ENCODE measurements at regions not wholly inside any gene's neighbourhood (a gene's known extent, or its start where the extent isn't known, plus 50 kb on each side); places are given as distances from the start of the nearest gene placed in this dataset.

DNA sequence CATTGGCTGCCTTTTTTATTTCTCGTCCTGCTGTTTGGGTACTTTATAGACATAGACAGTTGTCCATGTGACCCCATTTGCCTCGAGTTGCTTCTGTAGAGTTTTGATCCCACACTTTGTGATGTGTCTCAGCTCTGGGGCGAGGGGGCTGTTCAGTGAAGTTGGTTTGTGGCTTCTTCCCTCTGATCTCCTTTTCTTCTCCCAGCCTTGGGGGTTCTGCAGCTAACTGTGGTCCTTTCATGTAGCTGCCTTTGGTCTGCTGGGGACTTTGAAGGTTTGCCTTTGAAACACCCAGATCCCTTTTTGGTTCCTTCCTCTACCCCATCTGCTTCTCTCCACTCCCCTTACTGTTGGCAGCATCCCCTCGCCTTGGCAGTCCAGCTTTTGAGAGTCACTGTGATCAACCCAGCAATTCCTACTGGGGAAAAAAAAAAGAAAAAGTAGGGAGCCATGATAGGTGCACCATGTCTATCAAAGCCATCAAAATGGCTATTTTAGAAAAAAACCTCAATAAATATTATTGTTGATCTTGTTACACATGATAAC, 728.8 kb upstream of the RBFOX1 start:
- no peaks in the 10 kb centered on the region for H3K4me1 Mint-ChIP-seq
- H3K36me3 Mint-ChIP-seq: no peaks in the 10 kb centered on the region
- H3K27me3 Mint-ChIP-seq: no peaks in the 10 kb centered on the region
- peaks cover 2% of the 10 kb centered on the region for H3K9me3 Mint-ChIP-seq
- no peak overlapping the region for H3K27ac Mint-ChIP-seq
- CTCF ChIA-PET: no interaction called here
- H3K4me3 Mint-ChIP-seq: no peak overlapping the region
- DNase-seq: no peak

DNA sequence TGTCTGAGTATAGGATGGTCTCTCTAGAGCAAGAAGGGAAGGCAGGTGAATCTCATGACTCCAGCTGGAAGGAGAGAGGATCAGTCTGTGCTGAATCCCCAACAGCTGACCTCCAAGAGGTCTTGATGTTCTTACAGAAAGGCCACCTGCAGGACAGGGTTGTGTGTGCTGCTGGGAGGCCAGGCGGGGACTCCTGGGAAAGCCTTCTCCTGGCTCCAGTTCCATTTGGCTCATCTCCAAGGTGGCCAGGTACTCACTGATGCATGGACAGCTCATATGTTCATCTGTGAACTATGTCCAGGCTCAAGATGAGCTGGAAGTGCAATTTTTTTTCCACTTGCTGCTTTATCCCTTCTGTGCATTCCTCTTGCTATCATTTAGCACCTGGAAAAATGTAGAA, 730.2 kb upstream of the RBFOX1 start:
- Mint-ChIP-seq H3K27me3 (no peaks in the 10 kb centered on the region), H3K9me3 (no peaks in the 10 kb centered on the region), H3K4me3 (no peak overlapping the region), H3K27ac (no peak overlapping the region), H3K36me3 (no peaks in the 10 kb centered on the region), H3K4me1 (no peaks in the 10 kb centered on the region)
- CTCF ChIA-PET: no interaction called here
- no peak for DNase-seq

DNA sequence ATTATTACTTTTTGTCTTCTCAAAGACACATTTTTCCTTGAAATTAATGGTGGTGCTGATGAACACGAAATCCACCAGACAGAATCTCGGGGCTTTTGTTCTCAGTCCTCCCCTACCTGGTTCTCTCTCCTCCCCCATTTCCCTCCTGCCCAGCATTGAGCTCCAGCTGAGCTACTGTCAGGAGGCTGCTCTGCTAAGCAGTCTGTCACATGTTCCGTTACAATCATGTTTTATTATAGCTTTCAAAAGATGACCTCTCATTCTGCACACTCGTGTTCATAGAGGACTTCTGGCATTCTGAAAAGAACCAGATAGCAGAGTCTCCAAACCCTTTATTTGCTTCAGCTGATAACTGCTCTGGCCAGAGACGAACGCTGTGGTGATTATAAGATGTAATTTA, 732.5 kb upstream of the RBFOX1 start:
- no peak for DNase-seq
- H3K4me1 Mint-ChIP-seq: no peaks in the 10 kb centered on the region

DNA sequence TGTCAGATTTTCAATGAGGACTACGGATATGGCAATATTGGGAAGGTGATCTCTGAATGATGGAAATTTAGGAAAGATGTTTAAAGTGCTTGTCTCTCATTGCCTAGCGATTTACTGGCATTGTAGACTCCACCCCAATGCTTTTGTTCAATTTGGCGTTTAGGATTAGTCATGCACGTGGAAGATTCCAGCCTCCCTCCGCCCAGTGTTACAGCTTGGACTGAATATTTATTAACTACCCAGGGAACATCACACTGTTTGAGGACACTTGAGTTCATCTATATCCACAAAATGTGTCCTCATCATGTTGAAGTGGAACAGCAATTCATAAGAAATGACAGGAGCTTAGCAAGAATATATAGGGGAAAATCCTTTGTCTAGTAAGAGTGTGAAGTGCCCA, 738.8 kb upstream of the RBFOX1 start:
- H3K9me3 Mint-ChIP-seq: peaks cover 4% of the 10 kb centered on the region
- no peaks in the 10 kb centered on the region for H3K27me3 Mint-ChIP-seq
- H3K27ac Mint-ChIP-seq: no peak overlapping the region
- H3K4me1 Mint-ChIP-seq: no peaks in the 10 kb centered on the region
- no peak overlapping the region for H3K4me3 Mint-ChIP-seq
- no peak for DNase-seq
- H3K36me3 Mint-ChIP-seq: no peaks in the 10 kb centered on the region
- CTCF ChIA-PET: no interaction called here

More for the DNA sequence above, 732.5 kb upstream of the RBFOX1 start:
- Mint-ChIP-seq H3K4me3 (no peak overlapping the region), H3K9me3 (no peaks in the 10 kb centered on the region), H3K27ac (no peak overlapping the region), H3K36me3 (no peaks in the 10 kb centered on the region), H3K27me3 (no peaks in the 10 kb centered on the region)
- CTCF ChIA-PET: no interaction called here

DNA sequence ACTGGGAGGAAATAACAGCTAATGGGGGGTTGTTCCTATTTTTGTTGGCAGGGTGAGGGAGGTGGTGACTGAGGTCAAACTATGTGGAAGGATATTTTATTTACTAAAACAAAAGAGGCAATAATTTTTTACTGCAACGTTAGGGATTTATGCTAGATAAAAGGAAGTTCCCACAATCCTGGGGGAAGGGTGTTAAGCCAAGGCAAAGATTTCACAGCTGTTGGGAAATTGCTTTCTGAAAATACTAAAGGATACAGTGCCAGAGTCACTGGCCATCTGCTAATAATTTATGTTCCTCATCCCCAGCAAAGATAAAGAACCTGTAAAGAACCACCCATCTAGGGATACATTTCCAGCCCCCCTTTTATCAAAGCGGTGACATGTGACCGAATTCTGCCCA, 756.0 kb upstream of the RBFOX1 start:
- no peak for DNase-seq
- CTCF ChIA-PET: no interaction called here
- Mint-ChIP-seq H3K4me1 (no peaks in the 10 kb centered on the region), H3K27me3 (no peaks in the 10 kb centered on the region), H3K4me3 (no peak overlapping the region), H3K36me3 (no peaks in the 10 kb centered on the region), H3K9me3 (peaks cover 3% of the 10 kb centered on the region), H3K27ac (no peak overlapping the region)

DNA sequence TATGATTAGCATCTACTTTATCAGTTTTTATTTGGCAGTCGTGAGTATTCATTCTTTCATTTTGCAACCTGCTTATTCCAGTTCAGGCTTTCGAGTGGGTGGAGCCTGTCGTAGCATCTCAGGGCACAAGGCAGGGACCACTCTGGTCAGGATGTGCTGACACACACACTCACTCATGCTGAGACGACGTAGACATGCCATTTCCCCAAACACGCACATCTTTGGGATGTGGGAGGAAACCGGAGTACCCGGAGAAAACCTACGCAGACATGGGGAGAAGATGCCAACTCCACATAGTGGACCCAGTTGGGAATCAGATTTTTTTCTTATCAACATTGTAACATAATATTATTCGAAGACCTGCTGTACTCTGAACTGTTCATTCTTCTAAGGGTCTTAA, 756.5 kb upstream of the RBFOX1 start:
- H3K27ac Mint-ChIP-seq: no peak overlapping the region
- no peaks in the 10 kb centered on the region for H3K27me3 Mint-ChIP-seq
- no peak overlapping the region for H3K4me3 Mint-ChIP-seq
- H3K9me3 Mint-ChIP-seq: peaks cover 3% of the 10 kb centered on the region
- no peak for DNase-seq
- CTCF ChIA-PET: no interaction called here
- no peaks in the 10 kb centered on the region for H3K4me1 Mint-ChIP-seq
- H3K36me3 Mint-ChIP-seq: no peaks in the 10 kb centered on the region

DNA sequence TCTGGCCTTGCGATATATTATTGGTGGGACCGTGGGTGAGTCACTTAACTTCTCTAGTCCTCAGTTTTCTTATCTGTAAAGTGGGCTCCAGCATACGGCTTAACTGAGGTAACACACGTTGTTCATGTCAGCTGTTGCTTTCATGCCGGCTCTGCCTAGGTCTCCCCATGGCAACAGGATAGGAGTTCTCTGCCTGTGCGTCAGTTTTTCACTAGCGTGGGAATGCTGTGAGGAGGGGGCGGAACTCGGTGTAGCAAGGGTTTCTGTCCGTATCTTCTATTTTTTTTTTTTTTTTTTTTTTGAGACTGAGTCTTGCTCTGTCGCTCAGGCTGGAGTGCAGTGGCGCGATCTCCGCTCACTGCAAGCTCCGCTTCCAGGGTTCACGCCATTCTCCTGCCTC, 758.5 kb upstream of the RBFOX1 start:
- peaks cover 3% of the 10 kb centered on the region for H3K9me3 Mint-ChIP-seq
- no peak overlapping the region for H3K27ac Mint-ChIP-seq
- H3K36me3 Mint-ChIP-seq: no peaks in the 10 kb centered on the region
- no peaks in the 10 kb centered on the region for H3K27me3 Mint-ChIP-seq
- H3K4me1 Mint-ChIP-seq: no peaks in the 10 kb centered on the region
- no peak overlapping the region for H3K4me3 Mint-ChIP-seq
- no peak for DNase-seq
- CTCF ChIA-PET: no interaction called here

DNA sequence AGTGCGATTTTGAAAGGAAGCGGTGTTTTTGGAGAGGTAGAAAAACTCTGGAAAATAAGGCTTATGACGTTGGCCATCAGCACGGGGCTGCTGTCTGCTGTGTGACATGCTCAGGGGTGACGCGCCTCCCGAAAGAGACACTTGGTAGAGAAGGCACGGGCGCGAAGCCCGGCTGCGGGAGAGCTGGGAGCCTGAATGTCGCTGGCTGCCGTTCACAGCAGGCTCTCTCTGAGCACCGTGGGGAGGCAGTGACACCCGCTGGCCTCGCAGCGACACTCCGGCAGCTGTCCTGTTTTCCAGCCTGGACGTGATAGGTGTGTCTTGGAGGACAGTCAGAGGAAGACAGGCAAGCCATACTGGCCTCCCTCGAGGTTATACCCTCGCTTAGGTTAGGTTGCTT, 759.1 kb upstream of the RBFOX1 start:
- CTCF ChIA-PET: no interaction called here
- H3K27me3 Mint-ChIP-seq: no peaks in the 10 kb centered on the region
- no peak overlapping the region for H3K27ac Mint-ChIP-seq
- no peak for DNase-seq
- no peaks in the 10 kb centered on the region for H3K4me1 Mint-ChIP-seq
- peaks cover 3% of the 10 kb centered on the region for H3K9me3 Mint-ChIP-seq
- no peaks in the 10 kb centered on the region for H3K36me3 Mint-ChIP-seq
- no peak overlapping the region for H3K4me3 Mint-ChIP-seq

DNA sequence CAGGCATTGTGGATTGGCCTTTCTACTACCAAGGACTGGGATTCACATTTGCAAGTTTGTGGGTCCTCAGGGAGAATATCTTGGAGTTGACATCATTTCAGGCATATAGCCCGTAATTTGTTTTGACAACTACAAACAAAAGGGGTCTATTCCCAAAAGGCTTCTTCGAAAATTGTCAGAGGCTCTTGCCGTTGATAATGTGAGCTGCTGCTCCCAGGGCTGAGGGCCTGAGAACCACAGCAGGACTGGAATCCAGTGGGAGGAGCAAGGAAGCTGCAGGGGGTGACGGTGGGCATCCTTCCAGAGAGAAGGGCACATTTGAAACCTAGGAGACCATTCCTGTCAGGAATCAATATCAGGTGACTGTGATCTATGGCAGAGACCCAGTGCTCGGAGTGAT, 761.6 kb upstream of the RBFOX1 start:
- no peak for DNase-seq
- no peaks in the 10 kb centered on the region for H3K4me1 Mint-ChIP-seq
- H3K9me3 Mint-ChIP-seq: peaks cover 9% of the 10 kb centered on the region
- H3K36me3 Mint-ChIP-seq: no peaks in the 10 kb centered on the region
- CTCF ChIA-PET: no interaction called here
- H3K27me3 Mint-ChIP-seq: no peaks in the 10 kb centered on the region
- no peak overlapping the region for H3K4me3 Mint-ChIP-seq
- H3K27ac Mint-ChIP-seq: no peak overlapping the region

DNA sequence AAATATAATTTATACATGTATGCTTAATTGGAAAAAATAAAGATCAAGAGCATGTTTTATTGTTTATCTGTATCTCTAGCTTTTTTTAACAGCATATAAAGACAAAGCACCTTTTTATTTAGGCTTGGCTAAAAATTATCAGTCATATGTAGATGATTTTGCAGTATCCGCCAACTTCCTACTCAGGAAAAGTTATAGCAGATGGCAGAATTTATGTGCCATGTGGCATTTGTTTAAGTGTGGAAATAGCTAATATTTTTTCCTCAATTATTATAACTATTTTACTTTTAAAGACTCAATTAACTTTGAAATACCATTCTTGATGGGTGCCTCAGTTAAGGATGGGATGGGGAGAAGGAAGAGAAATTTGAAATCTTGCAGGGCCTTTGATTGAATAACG, 762.1 kb upstream of the RBFOX1 start:
- Mint-ChIP-seq H3K36me3 (no peaks in the 10 kb centered on the region), H3K4me3 (no peak overlapping the region), H3K4me1 (no peaks in the 10 kb centered on the region), H3K27ac (no peak overlapping the region), H3K27me3 (no peaks in the 10 kb centered on the region), H3K9me3 (peaks cover 9% of the 10 kb centered on the region)
- CTCF ChIA-PET: no interaction called here
- DNase-seq: no peak

DNA sequence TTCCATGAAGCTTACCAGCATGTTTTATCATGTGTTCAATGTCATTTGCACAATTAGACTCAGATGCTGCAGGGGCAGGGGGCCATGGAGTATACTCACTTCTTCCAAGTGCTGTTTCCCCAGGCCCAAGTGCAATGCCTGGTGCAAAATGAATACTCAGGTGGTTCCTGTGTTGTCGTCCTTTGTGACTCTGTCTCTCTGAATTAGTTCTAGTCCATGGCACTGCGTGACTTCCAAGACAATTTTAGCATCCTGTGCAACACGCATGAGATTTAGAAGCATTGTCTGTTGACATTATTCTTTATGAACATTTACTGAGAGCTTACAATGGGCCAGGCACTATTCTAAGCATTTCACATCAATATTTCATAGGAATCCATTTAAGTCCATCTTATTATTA, 769.7 kb upstream of the RBFOX1 start:
- Mint-ChIP-seq H3K4me1 (no peaks in the 10 kb centered on the region), H3K9me3 (peaks cover 13% of the 10 kb centered on the region), H3K4me3 (no peak overlapping the region), H3K27ac (no peak overlapping the region), H3K27me3 (no peaks in the 10 kb centered on the region), H3K36me3 (no peaks in the 10 kb centered on the region)
- DNase-seq: no peak
- CTCF ChIA-PET: no interaction called here

DNA sequence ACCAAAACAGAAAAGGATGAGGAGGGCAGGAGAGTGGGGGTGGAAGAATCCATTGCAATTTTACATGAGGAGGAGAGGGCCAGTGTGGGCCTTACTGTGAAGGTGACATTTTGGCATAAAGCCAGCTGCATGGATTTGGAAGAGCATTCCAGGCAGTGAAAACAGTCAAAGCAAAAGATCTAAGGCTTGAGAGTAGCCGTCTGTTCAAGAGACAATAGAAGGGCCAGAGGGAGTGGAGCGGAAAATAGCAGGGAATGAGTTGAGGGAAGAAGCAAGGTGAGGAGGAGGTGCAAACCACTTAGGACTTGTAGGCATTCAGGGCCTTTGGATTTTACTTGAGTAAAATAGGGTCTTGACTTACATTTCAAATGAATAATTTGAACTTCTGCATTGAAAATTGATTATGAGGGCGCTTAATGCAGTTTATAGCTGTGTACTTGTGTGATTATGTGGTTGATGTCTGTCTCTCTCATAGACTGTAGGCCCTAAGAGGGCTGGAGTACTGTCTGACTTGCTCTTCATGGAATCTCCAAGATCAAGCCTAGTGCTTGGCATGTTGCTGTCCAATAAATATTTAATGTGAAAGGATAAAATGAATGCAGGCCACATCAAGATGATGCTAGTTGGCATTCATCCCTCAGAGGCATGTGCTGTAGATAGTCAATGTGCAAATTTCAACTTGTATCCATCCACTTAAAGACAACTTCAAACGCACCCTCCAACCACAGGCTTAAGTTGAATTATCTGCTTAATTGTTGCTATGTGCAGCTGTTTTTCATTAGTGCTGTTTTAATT, 772.1 kb upstream of the RBFOX1 start:
- H3K36me3 Mint-ChIP-seq: no peaks in the 10 kb centered on the region
- H3K9me3 Mint-ChIP-seq: peaks cover 12% of the 10 kb centered on the region
- CTCF ChIA-PET: no interaction called here
- H3K27ac Mint-ChIP-seq: no peak overlapping the region
- H3K4me3 Mint-ChIP-seq: no peak overlapping the region
- DNase-seq: no peak
- no peaks in the 10 kb centered on the region for H3K4me1 Mint-ChIP-seq
- H3K27me3 Mint-ChIP-seq: no peaks in the 10 kb centered on the region

DNA sequence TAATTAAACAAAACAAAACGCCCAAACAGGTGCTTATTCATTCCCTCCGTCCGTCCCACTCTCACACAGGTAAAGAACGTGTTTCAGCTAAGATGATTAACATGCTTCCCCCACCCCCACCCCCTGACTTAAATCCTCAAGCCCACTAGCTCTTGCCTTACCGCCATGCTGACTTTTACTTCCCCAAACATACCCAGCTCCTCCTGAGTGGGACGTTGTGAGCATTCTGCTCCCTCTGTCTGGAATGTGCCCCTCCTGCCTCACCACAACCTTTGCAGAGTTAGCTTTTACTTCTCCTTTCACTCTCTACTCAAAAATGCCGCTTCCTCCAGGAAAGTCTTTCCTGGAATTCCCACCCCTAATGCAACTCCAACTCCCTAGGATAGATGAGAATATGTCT, 774.0 kb upstream of the RBFOX1 start:
- H3K4me3 Mint-ChIP-seq: no peak overlapping the region
- H3K36me3 Mint-ChIP-seq: no peaks in the 10 kb centered on the region
- no peaks in the 10 kb centered on the region for H3K4me1 Mint-ChIP-seq
- peaks cover 9% of the 10 kb centered on the region for H3K9me3 Mint-ChIP-seq
- no peak for DNase-seq
- no peak overlapping the region for H3K27ac Mint-ChIP-seq
- CTCF ChIA-PET: no interaction called here
- no peaks in the 10 kb centered on the region for H3K27me3 Mint-ChIP-seq

DNA sequence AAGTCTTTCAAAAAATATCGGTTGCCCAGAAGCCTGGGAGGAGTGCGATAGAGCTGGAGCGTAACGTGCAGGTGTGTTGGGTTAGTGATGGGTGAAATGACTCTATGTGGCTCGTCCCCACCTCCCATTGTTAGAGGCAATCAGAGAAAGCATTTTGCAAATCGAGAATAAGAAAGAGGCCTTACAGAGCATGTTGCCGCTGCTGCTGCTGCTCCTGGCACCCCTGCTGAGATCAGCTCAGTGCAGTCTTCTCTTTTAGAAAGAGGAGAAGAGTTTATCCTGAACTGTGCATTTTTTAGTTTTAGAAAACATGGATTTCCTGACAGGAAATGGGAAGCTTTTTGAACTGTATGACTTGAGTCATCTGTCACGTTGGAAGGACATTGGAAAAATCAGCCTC, 774.5 kb upstream of the RBFOX1 start:
- Mint-ChIP-seq H3K27me3 (no peaks in the 10 kb centered on the region), H3K27ac (no peak overlapping the region), H3K36me3 (no peaks in the 10 kb centered on the region), H3K4me1 (no peaks in the 10 kb centered on the region), H3K4me3 (no peak overlapping the region), H3K9me3 (peaks cover 11% of the 10 kb centered on the region)
- CTCF ChIA-PET: no interaction called here
- no peak for DNase-seq

DNA sequence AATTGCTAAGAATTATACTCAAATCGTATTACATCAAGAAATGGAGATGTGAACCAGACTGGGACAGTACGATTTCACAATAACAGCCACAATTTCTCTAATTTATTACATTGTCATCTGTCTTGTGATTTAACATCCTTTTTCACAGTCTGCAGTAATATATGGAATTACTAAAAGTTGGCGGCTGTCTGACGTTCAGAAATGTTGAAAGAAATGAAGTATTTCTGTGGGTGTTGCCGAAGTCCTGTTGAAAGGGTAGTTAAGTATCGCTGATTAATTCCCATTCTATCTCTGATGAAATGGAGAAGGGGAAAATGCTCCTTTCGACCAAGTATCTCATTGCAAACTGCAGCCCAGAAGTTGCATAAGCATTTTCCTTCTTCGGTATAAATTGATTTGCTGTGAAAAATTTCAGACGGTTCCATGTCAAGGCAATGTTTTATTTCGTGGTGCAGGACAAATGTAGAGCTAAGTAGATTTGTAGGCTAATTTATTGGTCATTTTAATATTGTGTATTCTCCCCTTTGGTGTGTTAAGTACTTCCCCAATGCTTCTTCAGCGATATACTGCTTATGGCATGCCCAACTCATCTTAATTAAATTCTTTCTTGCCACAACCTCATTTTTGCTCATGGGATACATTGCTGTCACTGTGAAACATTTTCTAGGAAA, 775.2 kb upstream of the RBFOX1 start:
- H3K27me3 Mint-ChIP-seq: no peaks in the 10 kb centered on the region
- CTCF ChIA-PET: no interaction called here
- DNase-seq: no peak
- no peaks in the 10 kb centered on the region for H3K4me1 Mint-ChIP-seq
- H3K9me3 Mint-ChIP-seq: peaks cover 11% of the 10 kb centered on the region
- no peak overlapping the region for H3K4me3 Mint-ChIP-seq
- H3K27ac Mint-ChIP-seq: no peak overlapping the region
- H3K36me3 Mint-ChIP-seq: no peaks in the 10 kb centered on the region
